OCI-LY3 (cell line): ENCODE measurements at regions not wholly inside any gene's neighbourhood (a gene's known extent, or its start where the extent isn't known, plus 50 kb on each side); places are given as distances from the start of the nearest gene placed in this dataset.

ENCODE experiments used
- H2AFZ ChIP-seq: fragments of 200-600, 300-600 bp; shearing (Covaris generic); 2 replicates; pipeline ENCODE4 v1.6.0; 2014; ENCODE audit warnings: antibody characterized with exemption, low read depth, low read length
- H3K27ac ChIP-seq: fragments of 200-600, 300-600 bp; sonication (generic); 2 replicates; pipeline ENCODE4 v1.5.1; 2014; ENCODE audit warnings: mild to moderate bottlenecking, low read length, moderate library complexity, mixed read lengths
- H3K27me3 ChIP-seq: fragments of 200-600, 300-600 bp; sonication (generic); 2 replicates; pipeline ENCODE4 v1.6.1; 2014; ENCODE audit warnings: low read depth, low read length, mixed read lengths
- H3K36me3 ChIP-seq: fragments of 200-600, 300-600 bp; sonication (generic); replicated peaks from 2 replicates; pipeline ENCODE3; 2014; ENCODE audit warnings: low read depth, low read length, mixed read lengths
- H3K4me1 ChIP-seq: fragments of 300-600, 200-600 bp; sonication (generic); 2 replicates; pipeline ENCODE4 v1.6.1; 2014; ENCODE audit warnings: low read length, mixed read lengths
- H3K4me2 ChIP-seq: fragments of 200-600, 300-600 bp; sonication (generic); 2 replicates; pipeline ENCODE4 v1.6.1; 2014; ENCODE audit warnings: low read length, mixed read lengths
- H3K4me3 ChIP-seq: fragments of 300-600, 200-600 bp; sonication (generic); 2 replicates; pipeline ENCODE4 v1.5.1; 2014; ENCODE audit warnings: antibody characterized with exemption, mild to moderate bottlenecking, low read length, moderate library complexity
- H3K79me2 ChIP-seq: fragments of 300-600, 200-600 bp; shearing (Covaris generic); 2 replicates; pipeline ENCODE4 v1.6.1; 2014; ENCODE audit warnings: mild to moderate bottlenecking, low read length, mixed read lengths
- H3K9ac ChIP-seq: fragments of 300-600, 200-600 bp; shearing (Covaris generic); 2 replicates; pipeline ENCODE4 v1.6.0; 2014; ENCODE audit warnings: mild to moderate bottlenecking, low read length, moderate library complexity
- H3K9me3 ChIP-seq: fragments of 200-600, 300-600 bp; shearing (Covaris generic); 2 replicates; pipeline ENCODE4 v1.6.1; 2014; ENCODE audit warnings: low read length, mixed read lengths; ENCODE audit not compliant: insufficient read depth
- H4K20me1 ChIP-seq: fragments of 200-600, 300-600 bp; sonication (generic); 2 replicates; pipeline ENCODE4 v1.6.1; 2016; ENCODE audit warnings: low read length, mixed read lengths; ENCODE audit not compliant: insufficient read depth
- CTCF ChIP-seq: fragments of 200-600, 300-600 bp; sonication (generic); IDR thresholded peaks from 2 replicates; pipeline ENCODE4 v1.5.1; 2014; ENCODE audit warnings: antibody characterized with exemption, low read length, low read depth
- EZH2phosphoT487 ChIP-seq: fragments of 200-600 bp; shearing (Covaris generic); IDR thresholded peaks from 2 replicates; pipeline ENCODE4 v1.6.1; 2018; ENCODE audit warnings: antibody characterized with exemption, mixed run types, low read depth

- TF ChIP-seq EZH2phosphoT487 (no peak), CTCF (no peak)
- no peak overlapping the region for H3K27ac ChIP-seq
- no peak overlapping the region for H2AFZ ChIP-seq
These were observed 248.4 kb downstream of the MYLK4 start for GRCh38 chr6:2502096-2502997.

GRCh38 chr6:2497922-2498623 is 252.6 kb downstream of the MYLK4 start:
- Histone ChIP-seq H3K4me3 (no peak overlapping the region), H3K4me2 (no peak overlapping the region), H3K36me3 (no peaks in the 10 kb centered on the region), H4K20me1 (no peaks in the 10 kb centered on the region), H3K27me3 (no peaks in the 10 kb centered on the region), H3K9ac (no peak overlapping the region), H3K9me3 (no peaks in the 10 kb centered on the region), H3K79me2 (no peaks in the 10 kb centered on the region), H3K4me1 (no peaks in the 10 kb centered on the region), H2AFZ (no peak overlapping the region), H3K27ac (no peak overlapping the region)
- TF ChIP-seq EZH2phosphoT487 (no peak), CTCF (no peak)

More at GRCh38 chr6:2502096-2502997, 248.4 kb downstream of the MYLK4 start:
- Histone ChIP-seq H3K4me1 (no peaks in the 10 kb centered on the region), H4K20me1 (no peaks in the 10 kb centered on the region), H3K79me2 (no peaks in the 10 kb centered on the region), H3K4me3 (no peak overlapping the region), H3K9me3 (no peaks in the 10 kb centered on the region), H3K4me2 (no peak overlapping the region), H3K36me3 (no peaks in the 10 kb centered on the region), H3K27me3 (peaks cover 10% of the 10 kb centered on the region; the same call in 1 of the 2 replicates), H3K9ac (no peak overlapping the region)

GRCh38 chr6:2496291-2496690 is 250.9 kb upstream of the GMDS start:
- no peaks in the 10 kb centered on the region for H3K36me3 ChIP-seq
- H4K20me1 ChIP-seq, result no peaks in the 10 kb centered on the region
- no peak overlapping the region for H3K4me3 ChIP-seq
- no peaks in the 10 kb centered on the region for H3K9me3 ChIP-seq
- no peaks in the 10 kb centered on the region for H3K27me3 ChIP-seq
- no peak overlapping the region for H3K27ac ChIP-seq
- H3K4me1 ChIP-seq, result no peaks in the 10 kb centered on the region
- no peaks in the 10 kb centered on the region for H3K79me2 ChIP-seq
- TF ChIP-seq EZH2phosphoT487 (no peak), CTCF (no peak)
- no peak overlapping the region for H2AFZ ChIP-seq
- no peak overlapping the region for H3K9ac ChIP-seq
- H3K4me2 ChIP-seq, result no peak overlapping the region
